ENCODE measurements at regions not wholly inside any gene's neighbourhood (a gene's known extent, or its start where the extent isn't known, plus 50 kb on each side); places are given as distances from the start of the nearest gene placed in this dataset.

DNA sequence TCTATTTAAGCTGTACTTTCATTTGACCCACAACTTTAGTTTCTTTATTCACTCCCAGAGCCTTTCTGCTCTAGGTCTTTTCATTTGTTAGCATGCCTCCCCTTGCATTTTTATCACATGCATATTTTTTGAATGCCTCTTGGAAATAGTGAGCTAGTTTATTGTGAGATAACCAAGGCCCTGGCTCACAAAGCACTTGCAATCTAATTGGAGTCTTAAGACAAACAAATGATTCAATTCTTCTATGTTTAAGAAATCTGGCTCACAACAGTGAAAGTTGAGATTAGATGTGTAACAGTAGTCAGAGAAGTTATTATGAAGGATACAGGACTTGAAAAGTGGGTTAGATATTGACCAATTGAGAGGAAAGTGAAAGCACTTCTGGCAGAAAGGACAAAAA is 173.4 kb downstream of the MOXD1 start:
- TF ChIP-seq, protein P1, sequence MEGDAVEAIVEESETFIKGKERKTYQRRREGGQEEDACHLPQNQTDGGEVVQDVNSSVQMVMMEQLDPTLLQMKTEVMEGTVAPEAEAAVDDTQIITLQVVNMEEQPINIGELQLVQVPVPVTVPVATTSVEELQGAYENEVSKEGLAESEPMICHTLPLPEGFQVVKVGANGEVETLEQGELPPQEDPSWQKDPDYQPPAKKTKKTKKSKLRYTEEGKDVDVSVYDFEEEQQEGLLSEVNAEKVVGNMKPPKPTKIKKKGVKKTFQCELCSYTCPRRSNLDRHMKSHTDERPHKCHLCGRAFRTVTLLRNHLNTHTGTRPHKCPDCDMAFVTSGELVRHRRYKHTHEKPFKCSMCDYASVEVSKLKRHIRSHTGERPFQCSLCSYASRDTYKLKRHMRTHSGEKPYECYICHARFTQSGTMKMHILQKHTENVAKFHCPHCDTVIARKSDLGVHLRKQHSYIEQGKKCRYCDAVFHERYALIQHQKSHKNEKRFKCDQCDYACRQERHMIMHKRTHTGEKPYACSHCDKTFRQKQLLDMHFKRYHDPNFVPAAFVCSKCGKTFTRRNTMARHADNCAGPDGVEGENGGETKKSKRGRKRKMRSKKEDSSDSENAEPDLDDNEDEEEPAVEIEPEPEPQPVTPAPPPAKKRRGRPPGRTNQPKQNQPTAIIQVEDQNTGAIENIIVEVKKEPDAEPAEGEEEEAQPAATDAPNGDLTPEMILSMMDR (IDR thresholded peaks at IDR 0.05) = no peak
- TF ChIP-seq POLR2A (IDR thresholded peaks at IDR 0.05) = no peak

Measured in thyroid gland (tissue), 4 donors.